Left lung (tissue), 4 donors: ENCODE measurements at regions not wholly inside any gene's neighbourhood (a gene's known extent, or its start where the extent isn't known, plus 50 kb on each side); places are given as distances from the start of the nearest gene placed in this dataset.

Experiments used
- ATAC-seq: fragments of 200-7000 bp; cut with Tn5 transposase; one replicate; pipeline ENCODE4 v1.9.1; 2020; ENCODE audit warnings: moderate library complexity
- DNase-seq, 4 donors: peaks; one replicate each; pipeline ENCODE4 v3.0.0-alpha.2; 2013 to 2020
- H3K27ac ChIP-seq, 2 donors: fragments of 200-600 bp; sonication (generic) in 1 of 2; one replicate each; pipeline versions ENCODE4 v1.5.0 to v1.8.0; 2020 to 2021
- H3K27me3 ChIP-seq, 2 donors: fragments of 200-600 bp; sonication (generic) in 1 of 2; one replicate each; pipeline versions ENCODE4 v1.5.0 to v1.8.0; 2020 to 2021
- H3K36me3 ChIP-seq, 2 donors: fragments of 200-600 bp; sonication (generic) in 1 of 2; one replicate each; pipeline versions ENCODE4 v1.5.0 to v1.8.0; 2020 to 2021
- H3K4me1 ChIP-seq, 2 donors: fragments of 200-600 bp; one replicate each; pipeline ENCODE4 v1.8.0; 2021
- H3K4me3 ChIP-seq, 2 donors: fragments of 200-600 bp; sonication (generic) in 1 of 2; one replicate each; pipeline versions ENCODE4 v1.5.0 to v1.8.0; 2020 to 2021; ENCODE audit warnings: mild to moderate bottlenecking in 1 of 2
- H3K9me3 ChIP-seq, 2 donors: fragments of 200-600 bp; sonication (generic) in 1 of 2; one replicate each; pipeline versions ENCODE4 v1.5.0 to v1.8.0; 2020 to 2021
- CTCF ChIP-seq, 2 donors: fragments of 200-600 bp; sonication (generic) in 1 of 2; IDR thresholded peaks; one replicate each; pipeline versions ENCODE4 v1.5.0 to v1.8.0; 2021; ENCODE audit warnings: antibody characterized with exemption in 2 of 2
- intact Hi-C, 2 donors: fragments of 100-400 bp; cut with DNase I; formaldehyde crosslinking; loops; one replicate each; pipeline versions ENCODE4 v1.11.2 to v1.14.2; 2022
- donor health status: DM: no; HTN: yes; CAD: no.
- donor health status: DM: no; HTN: no; CAD: no.

GRCh38 chr15:81843226-81843625 lies 202.6 kb downstream of the MEX3B start:
- DNase-seq (no peak), ATAC-seq (no peak)
- Histone ChIP-seq H3K4me3 (no peak overlapping the region), H3K4me1 (no peaks in the 10 kb centered on the region), H3K27me3 (no peaks in the 10 kb centered on the region), H3K36me3 (no peaks in the 10 kb centered on the region), H3K9me3 (no peaks in the 10 kb centered on the region), H3K27ac (no peak overlapping the region)
- intact Hi-C loops = no loop called here
- TF ChIP-seq CTCF (IDR thresholded peaks at IDR 0.05) = no peak

- ATAC-seq (no peak), DNase-seq (no peak)
- no peaks in the 10 kb centered on the region for H3K9me3 ChIP-seq
- H3K36me3 ChIP-seq = no peaks in the 10 kb centered on the region
- intact Hi-C loops = no loop called here
- H3K4me1 ChIP-seq = no peaks in the 10 kb centered on the region
- no peak overlapping the region for H3K27ac ChIP-seq
- H3K4me3 ChIP-seq = no peak overlapping the region
- H3K27me3 ChIP-seq = peaks cover 0 to 2% of the 10 kb centered on the region in 2 donors
- no peak for TF ChIP-seq CTCF (IDR thresholded peaks at IDR 0.05)
Observed at GRCh38 chr15:81839387-81839786, 206.4 kb downstream of the MEX3B start.

GRCh38 chr15:81835731-81836130 lies 210.1 kb downstream of the MEX3B start:
- intact Hi-C loops = no loop called here
- H3K4me1 ChIP-seq = no peaks in the 10 kb centered on the region
- peaks cover 0 to 3% of the 10 kb centered on the region in 2 donors for H3K27me3 ChIP-seq
- no peaks in the 10 kb centered on the region for H3K9me3 ChIP-seq
- no peaks in the 10 kb centered on the region for H3K36me3 ChIP-seq
- TF ChIP-seq CTCF (IDR thresholded peaks at IDR 0.05) = no peak
- DNase-seq (no peak), ATAC-seq (no peak)
- no peak overlapping the region for H3K4me3 ChIP-seq
- no peak overlapping the region for H3K27ac ChIP-seq

- Histone ChIP-seq H3K9me3 (no peaks in the 10 kb centered on the region), H3K27ac (no peak overlapping the region), H3K4me3 (no peak overlapping the region), H3K36me3 (no peaks in the 10 kb centered on the region), H3K27me3 (peaks cover 0 to 3% of the 10 kb centered on the region in 2 donors), H3K4me1 (no peaks in the 10 kb centered on the region)
- intact Hi-C loops = no loop called here
- ATAC-seq = no peak
- DNase-seq = no peak
- no peak for TF ChIP-seq CTCF (IDR thresholded peaks at IDR 0.05)
Observed at GRCh38 chr15:81830520-81830919, 215.3 kb downstream of the MEX3B start.

GRCh38 chr15:81829918-81830317 lies 215.9 kb downstream of the MEX3B start:
- ATAC-seq (no peak), DNase-seq (no peak)
- Histone ChIP-seq H3K27me3 (peaks cover 0 to 3% of the 10 kb centered on the region in 2 donors), H3K4me1 (no peaks in the 10 kb centered on the region), H3K9me3 (no peaks in the 10 kb centered on the region), H3K36me3 (no peaks in the 10 kb centered on the region), H3K27ac (no peak overlapping the region), H3K4me3 (no peak overlapping the region)
- TF ChIP-seq CTCF (IDR thresholded peaks at IDR 0.05) = no peak
- intact Hi-C loops = no loop called here
